ENCODE measurements at regions not wholly inside any gene's neighbourhood (a gene's known extent, or its start where the extent isn't known, plus 50 kb on each side); places are given as distances from the start of the nearest gene placed in this dataset.
"Not testable (repeated sequence)": the region's sequence is repeated elsewhere in the genome, so short reads cannot be mapped to it uniquely, and the experiment has no call there.

- Mint-ChIP-seq H3K4me1 (ENCODE audit: low read depth) (no peaks in the 10 kb centered on the region), H3K27me3 (ENCODE audit: low read depth) (no peaks in the 10 kb centered on the region), H3K9me3 (ENCODE audit: insufficient read depth) (no peaks in the 10 kb centered on the region), H3K27ac (no peak overlapping the region), H3K36me3 (ENCODE audit: low read depth) (no peaks in the 10 kb centered on the region), H3K4me3 (no peak overlapping the region)
- DNase-seq (no peak), ATAC-seq (no peak)
- CTCF ChIA-PET, result no interaction called here
- POLR2A ChIA-PET, result no interaction called here
These were observed 640.7 kb upstream of the CRIM1 start for GRCh38 chr2:35714883-35715282.

- no peak overlapping the region for H3K27ac Mint-ChIP-seq
- CTCF ChIA-PET, result no interaction called here
These were observed 647.1 kb upstream of the CRIM1 start for GRCh38 chr2:35708411-35708923.

GRCh38 chr2:35688309-35688708 is 667.3 kb upstream of the CRIM1 start:
- ChIA-PET CTCF (no interaction called here), POLR2A (no interaction called here)
- no peaks in the 10 kb centered on the region for H3K9me3 Mint-ChIP-seq (ENCODE audit: insufficient read depth)
- H3K27me3 Mint-ChIP-seq (ENCODE audit: low read depth), result no peaks in the 10 kb centered on the region
- no peak for ATAC-seq
- no peak overlapping the region for H3K4me3 Mint-ChIP-seq
- no peak for DNase-seq
- no peaks in the 10 kb centered on the region for H3K4me1 Mint-ChIP-seq (ENCODE audit: low read depth)
- H3K36me3 Mint-ChIP-seq (ENCODE audit: low read depth), result no peaks in the 10 kb centered on the region
- no peak overlapping the region for H3K27ac Mint-ChIP-seq

More at GRCh38 chr2:35708411-35708923, 647.1 kb upstream of the CRIM1 start:
- ATAC-seq (no peak), DNase-seq (no peak)
- no peaks in the 10 kb centered on the region for H3K36me3 Mint-ChIP-seq (ENCODE audit: low read depth)
- POLR2A ChIA-PET, result no interaction called here
- H3K27me3 Mint-ChIP-seq (ENCODE audit: low read depth), result no peaks in the 10 kb centered on the region
- no peaks in the 10 kb centered on the region for H3K4me1 Mint-ChIP-seq (ENCODE audit: low read depth)
- no peak overlapping the region for H3K4me3 Mint-ChIP-seq
- no peaks in the 10 kb centered on the region for H3K9me3 Mint-ChIP-seq (ENCODE audit: insufficient read depth)

GRCh38 chr2:35651688-35652323 is 703.8 kb upstream of the CRIM1 start:
- Mint-ChIP-seq H3K4me3 (no peak overlapping the region), H3K27me3 (ENCODE audit: low read depth) (no peaks in the 10 kb centered on the region), H3K36me3 (ENCODE audit: low read depth) (no peaks in the 10 kb centered on the region), H3K4me1 (ENCODE audit: low read depth) (no peaks in the 10 kb centered on the region), H3K9me3 (ENCODE audit: insufficient read depth) (no peaks in the 10 kb centered on the region), H3K27ac (no peak overlapping the region)
- ATAC-seq (no peak), DNase-seq (no peak)
- POLR2A ChIA-PET, result no interaction called here
- CTCF ChIA-PET, result no interaction called here

- H3K9me3 Mint-ChIP-seq (ENCODE audit: insufficient read depth), result no peaks in the 10 kb centered on the region
- ChIA-PET POLR2A (no interaction called here), CTCF (no interaction called here)
- H3K27me3 Mint-ChIP-seq (ENCODE audit: low read depth), result no peaks in the 10 kb centered on the region
- no peak overlapping the region for H3K27ac Mint-ChIP-seq
- ATAC-seq, result no peak
- no peak overlapping the region for H3K4me3 Mint-ChIP-seq
- no peak for DNase-seq
- H3K4me1 Mint-ChIP-seq (ENCODE audit: low read depth), result no peaks in the 10 kb centered on the region
- no peaks in the 10 kb centered on the region for H3K36me3 Mint-ChIP-seq (ENCODE audit: low read depth)
These were observed 740.9 kb upstream of the CRIM1 start for GRCh38 chr2:35614640-35615039.

GRCh38 chr2:35606394-35606793 is 749.2 kb upstream of the CRIM1 start:
- Mint-ChIP-seq H3K27me3 (ENCODE audit: low read depth) (no peaks in the 10 kb centered on the region), H3K4me3 (no peak overlapping the region), H3K9me3 (ENCODE audit: insufficient read depth) (no peaks in the 10 kb centered on the region), H3K27ac (no peak overlapping the region), H3K4me1 (ENCODE audit: low read depth) (no peaks in the 10 kb centered on the region), H3K36me3 (ENCODE audit: low read depth) (no peaks in the 10 kb centered on the region)
- DNase-seq (no peak), ATAC-seq (no peak)
- ChIA-PET CTCF (no interaction called here), POLR2A (no interaction called here)

GRCh38 chr2:35598310-35598709 is 757.3 kb upstream of the CRIM1 start:
- no peak for ATAC-seq
- POLR2A ChIA-PET, result no interaction called here

GRCh38 chr2:35591886-35592285 is 763.7 kb upstream of the CRIM1 start:
- ATAC-seq (no peak), DNase-seq (no peak)
- Mint-ChIP-seq H3K4me1 (ENCODE audit: low read depth) (no peaks in the 10 kb centered on the region), H3K27ac (no peak overlapping the region), H3K36me3 (ENCODE audit: low read depth) (no peaks in the 10 kb centered on the region), H3K4me3 (no peak overlapping the region), H3K9me3 (ENCODE audit: insufficient read depth) (no peaks in the 10 kb centered on the region), H3K27me3 (ENCODE audit: low read depth) (no peaks in the 10 kb centered on the region)
- ChIA-PET CTCF (no interaction called here), POLR2A (no interaction called here)

More at GRCh38 chr2:35598310-35598709, 757.3 kb upstream of the CRIM1 start:
- Mint-ChIP-seq H3K36me3 (ENCODE audit: low read depth) (no peaks in the 10 kb centered on the region), H3K27ac (no peak overlapping the region), H3K27me3 (ENCODE audit: low read depth) (no peaks in the 10 kb centered on the region), H3K4me3 (no peak overlapping the region), H3K9me3 (ENCODE audit: insufficient read depth) (no peaks in the 10 kb centered on the region), H3K4me1 (ENCODE audit: low read depth) (no peaks in the 10 kb centered on the region)
- CTCF ChIA-PET, result no interaction called here
- no peak for DNase-seq

GRCh38 chr2:35585972-35586371 is 769.6 kb upstream of the CRIM1 start:
- CTCF ChIA-PET, result no interaction called here

GRCh38 chr2:35582637-35583036 is 772.9 kb upstream of the CRIM1 start:
- CTCF ChIA-PET, result no interaction called here

More at GRCh38 chr2:35585972-35586371, 769.6 kb upstream of the CRIM1 start:
- Mint-ChIP-seq H3K27ac (no peak overlapping the region), H3K4me1 (ENCODE audit: low read depth) (no peaks in the 10 kb centered on the region), H3K36me3 (ENCODE audit: low read depth) (no peaks in the 10 kb centered on the region), H3K27me3 (ENCODE audit: low read depth) (no peaks in the 10 kb centered on the region), H3K9me3 (ENCODE audit: insufficient read depth) (peaks cover 12% of the 10 kb centered on the region), H3K4me3 (no peak overlapping the region)
- DNase-seq (no peak), ATAC-seq (no peak)
- POLR2A ChIA-PET, result no interaction called here

GRCh38 chr2:35580956-35581355 is 774.6 kb upstream of the CRIM1 start:
- Mint-ChIP-seq H3K36me3 (ENCODE audit: low read depth) (no peaks in the 10 kb centered on the region), H3K4me1 (ENCODE audit: low read depth) (no peaks in the 10 kb centered on the region), H3K27me3 (ENCODE audit: low read depth) (no peaks in the 10 kb centered on the region), H3K27ac (no peak overlapping the region), H3K9me3 (ENCODE audit: insufficient read depth) (peaks cover 6% of the 10 kb centered on the region), H3K4me3 (no peak overlapping the region)
- DNase-seq (no peak), ATAC-seq (no peak)
- CTCF ChIA-PET, result interaction anchor here (0.6 kb wide), 1 partner anchor 880 kb away, joined by 3 read pairs; no protein-coding TSS in a partner anchor
- POLR2A ChIA-PET, result no interaction called here

More at GRCh38 chr2:35582637-35583036, 772.9 kb upstream of the CRIM1 start:
- Mint-ChIP-seq H3K4me1 (ENCODE audit: low read depth) (no peaks in the 10 kb centered on the region), H3K4me3 (no peak overlapping the region), H3K27ac (no peak overlapping the region), H3K9me3 (ENCODE audit: insufficient read depth) (peaks cover 12% of the 10 kb centered on the region), H3K27me3 (ENCODE audit: low read depth) (no peaks in the 10 kb centered on the region), H3K36me3 (ENCODE audit: low read depth) (no peaks in the 10 kb centered on the region)
- no peak for DNase-seq
- no peak for ATAC-seq
- POLR2A ChIA-PET, result no interaction called here

- ATAC-seq; POLR2A ChIA-PET; H3K36me3 Mint-ChIP-seq (ENCODE audit: low read depth); H3K27ac Mint-ChIP-seq; H3K9me3 Mint-ChIP-seq (ENCODE audit: insufficient read depth); H3K4me1 Mint-ChIP-seq (ENCODE audit: low read depth); H3K27me3 Mint-ChIP-seq (ENCODE audit: low read depth); H3K4me3 Mint-ChIP-seq; DNase-seq; CTCF ChIA-PET: not testable (repeated sequence)
These were observed 787.0 kb upstream of the CRIM1 start for GRCh38 chr2:35568574-35568973.

- CTCF ChIA-PET, result no interaction called here
- Mint-ChIP-seq H3K4me1 (ENCODE audit: low read depth) (no peaks in the 10 kb centered on the region), H3K27ac (no peak overlapping the region), H3K4me3 (no peak overlapping the region), H3K36me3 (ENCODE audit: low read depth) (no peaks in the 10 kb centered on the region), H3K9me3 (ENCODE audit: insufficient read depth) (no peaks in the 10 kb centered on the region), H3K27me3 (ENCODE audit: low read depth) (no peaks in the 10 kb centered on the region)
- DNase-seq (no peak), ATAC-seq (no peak)
- POLR2A ChIA-PET, result no interaction called here
These were observed 793.1 kb upstream of the CRIM1 start for GRCh38 chr2:35562488-35562887.

Measured in activated CD8-positive, alpha-beta T cell treated with anti-CD3 and anti-CD28 coated beads, Interleukin-2, amount 10 ng/mL, durations not matched to agents 7 days and 5 days (primary cell).